GM23338 (cell line): ENCODE measurements at regions not wholly inside any gene's neighbourhood (a gene's known extent, or its start where the extent isn't known, plus 50 kb on each side); places are given as distances from the start of the nearest gene placed in this dataset.

Source experiments
- CTCF ChIP-seq, 2 experiments: fragments of 200-600 bp in 1 of 2; sonication (generic) in 1 of 2; conservative IDR thresholded peaks; 2 replicates each; pipeline versions ENCODE4 v1.5.1 to v1.6.1; 2016 to 2017; ENCODE audit warnings: antibody characterized with exemption in 2 of 2, low read depth in 2 of 2, mild to moderate bottlenecking in 2 of 2, moderate library complexity in 1 of 2
- ETS1 ChIP-seq: IDR thresholded peaks from 2 replicates; pipeline ENCODE4 v1.6.1; 2016; ENCODE audit warnings: antibody characterized with exemption
- EZH2 ChIP-seq: fragments of 200-600 bp; sonication (generic); IDR thresholded peaks from one replicate; pipeline ENCODE4 v1.8.0; 2017; ENCODE audit warnings: antibody characterized with exemption, mild to moderate bottlenecking, low read depth; ENCODE audit not compliant: unreplicated experiment
- EZH2phosphoT487 ChIP-seq: fragments of 200-600 bp; sonication (generic); IDR thresholded peaks from one replicate; pipeline ENCODE4 v1.8.1; 2018; ENCODE audit warnings: antibody characterized with exemption; ENCODE audit not compliant: unreplicated experiment
- JUNB ChIP-seq: IDR thresholded peaks from one replicate; pipeline ENCODE4 v1.6.1; 2016; ENCODE audit warnings: antibody characterized with exemption; ENCODE audit not compliant: unreplicated experiment
- NANOG ChIP-seq: IDR thresholded peaks from 2 replicates; pipeline ENCODE4 v1.6.1; 2016; ENCODE audit warnings: antibody characterized with exemption, borderline replicate concordance
- POLR2AphosphoS5 ChIP-seq: IDR thresholded peaks from 2 replicates; pipeline ENCODE4 v1.6.1; 2016; ENCODE audit warnings: antibody characterized with exemption, low read depth
- REST ChIP-seq: IDR thresholded peaks from one replicate; pipeline ENCODE4 v1.6.1; 2018; ENCODE audit warnings: antibody characterized with exemption; ENCODE audit not compliant: unreplicated experiment
- ZNF331 ChIP-seq: fragments of 250-450 bp; sonication (Bioruptor Pico); IDR thresholded peaks from 2 replicates; pipeline ENCODE4 v1.5.0; 2020; ENCODE audit warnings: low read depth, mild to moderate bottlenecking, moderate library complexity
- ZNF462 ChIP-seq: fragments of 250-450 bp; sonication (Bioruptor Pico); IDR thresholded peaks from 2 replicates; pipeline ENCODE4 v1.5.0; 2020; ENCODE audit warnings: mild to moderate bottlenecking, moderate library complexity

GRCh38 chr4:33941854-33942253 lies 2302.5 kb downstream of the ARAP2 start:
- no peak for TF ChIP-seq EZH2
- no peak for TF ChIP-seq ETS1
- no peak for TF ChIP-seq REST
- TF ChIP-seq CTCF (conservative IDR thresholded peaks at IDR 0.05; ENCODE audit: low read depth in 2 of 2): no peak
- no peak for TF ChIP-seq POLR2AphosphoS5
- no peak for TF ChIP-seq JUNB
- no peak for TF ChIP-seq ZNF462 (CRISPR knock-in tag)
- no peak for TF ChIP-seq EZH2phosphoT487
- TF ChIP-seq ZNF331 (CRISPR knock-in tag): no peak
- TF ChIP-seq NANOG: no peak
